Psoas muscle (tissue), 7 donors: ENCODE measurements at regions not wholly inside any gene's neighbourhood (a gene's known extent, or its start where the extent isn't known, plus 50 kb on each side); places are given as distances from the start of the nearest gene placed in this dataset.

Experiments used
- ATAC-seq, 4 donors: fragments of 200-7000 bp; cut with Tn5 transposase; one replicate each; pipeline ENCODE4 v1.9.1; 2020; ENCODE audit warnings: moderate library complexity in 3 of 4, mild to moderate bottlenecking in 2 of 4
- DNase-seq, 2 donors: peaks; one replicate each; pipeline ENCODE4 v3.0.0-alpha.2; 2020
- H3K27ac ChIP-seq: fragments of 200-600 bp; one replicate; pipeline ENCODE4 v1.8.0; 2022
- H3K27me3 ChIP-seq, 3 donors: fragments of 200-600 bp in 1 of 3; one replicate each; pipeline versions ENCODE4 v1.6.1 to v1.8.0; 2013 to 2022; ENCODE audit warnings: low read length in 2 of 3, mild to moderate bottlenecking in 2 of 3, moderate library complexity in 1 of 3; ENCODE audit not compliant: insufficient read depth in 3 of 3
- H3K36me3 ChIP-seq, 2 donors: fragments of 200-600 bp in 1 of 2; one replicate each; pipeline versions ENCODE4 v1.6.1 to v1.8.0; 2013 to 2022; ENCODE audit warnings: low read depth in 1 of 2, mild to moderate bottlenecking in 1 of 2, moderate library complexity in 1 of 2; ENCODE audit not compliant: insufficient read depth in 1 of 2
- H3K4me1 ChIP-seq: fragments of 200-600 bp; one replicate; pipeline ENCODE4 v1.8.0; 2022
- H3K4me3 ChIP-seq: fragments of 200-600 bp; one replicate; pipeline ENCODE4 v1.8.0; 2022; ENCODE audit warnings: mild to moderate bottlenecking
- H3K9me3 ChIP-seq: fragments of 200-600 bp; one replicate; pipeline ENCODE4 v1.8.0; 2022
- CTCF ChIP-seq: fragments of 200-600 bp; IDR thresholded peaks from one replicate; pipeline ENCODE4 v1.8.0; 2022; ENCODE audit warnings: antibody characterized with exemption
- WGBS, 3 donors: extraction: QIAGEN DNeasy Blood & Tissue Kit; methylation state at CpG; one replicate each; pipeline versions ENCODE4 v1.1.6 to v1.1.7; 2013; 5-methylcytosine and 5-hydroxymethylcytosine counted together
- intact Hi-C, 2 donors: fragments of 100-400 bp; cut with DNase I; formaldehyde crosslinking; loops; one replicate each; pipeline versions ENCODE4 v1.11.0 to v1.14.2; 2022
- donor health status: healthy with polysubstance abuse.
- donor health status: DM: no; HTN: no; CAD: no; lungs with moderate emphysema.
- donor health status: Bipolar disorder and iron deficiency.
- donor health status: healthy.
- donor health status: DM: yes; HTN: yes; CAD: no.
- donor health status: DM: no; HTN: no; CAD: no.
- donor health status: DM: yes; HTN: yes; CAD: no.

- H3K4me1 ChIP-seq: no peaks in the 10 kb centered on the region
- no peak for TF ChIP-seq CTCF
- no peaks in the 10 kb centered on the region for H3K36me3 ChIP-seq
- no peak for DNase-seq
- H3K27ac ChIP-seq: no peak overlapping the region
- no peak overlapping the region for H3K4me3 ChIP-seq
- intact Hi-C loops: no loop called here
- ATAC-seq: no peak
- peaks cover 10% of the 10 kb centered on the region for H3K9me3 ChIP-seq
- no peaks in the 10 kb centered on the region for H3K27me3 ChIP-seq
Observed at GRCh38 chr1:222421380-222421779, 126.5 kb downstream of the HHIPL2 start.

GRCh38 chr1:222420633-222421032, 127.3 kb downstream of the HHIPL2 start:
- intact Hi-C loops: no loop called here
- ATAC-seq (no peak), DNase-seq (no peak)
- no peak for TF ChIP-seq CTCF
- WGBS, 3 donors: 90 to 97% (median 92%) methylated on average over 1 of the region's 1 CpG
- no peaks in the 10 kb centered on the region for H3K27me3 ChIP-seq
- H3K4me3 ChIP-seq: no peak overlapping the region
- H3K9me3 ChIP-seq: peaks cover 9% of the 10 kb centered on the region
- no peak overlapping the region for H3K27ac ChIP-seq
- no peaks in the 10 kb centered on the region for H3K36me3 ChIP-seq
- H3K4me1 ChIP-seq: no peaks in the 10 kb centered on the region

- Histone ChIP-seq H3K36me3 (no peaks in the 10 kb centered on the region), H3K9me3 (no peaks in the 10 kb centered on the region), H3K27me3 (no peaks in the 10 kb centered on the region), H3K4me1 (no peaks in the 10 kb centered on the region), H3K4me3 (no peak overlapping the region), H3K27ac (no peak overlapping the region)
- DNase-seq (no peak), ATAC-seq (no peak)
- TF ChIP-seq CTCF: no peak
- intact Hi-C loops: loop anchor here in 1 of 2 donors (10.0 kb wide), 1 partner anchor 224 kb away; no protein-coding TSS in a partner anchor
- 57 to 73% (median 65%) methylated on average over 1 of the region's 1 CpG for WGBS, 3 donors
Observed at GRCh38 chr1:222418654-222419053, 129.2 kb downstream of the HHIPL2 start.

GRCh38 chr1:222417264-222417663, 130.6 kb downstream of the HHIPL2 start:
- DNase-seq: no peak
- intact Hi-C loops: loop anchor here in 1 of 2 donors (10.0 kb wide), 1 partner anchor 222 kb away; no protein-coding TSS in a partner anchor
- Histone ChIP-seq H3K27me3 (no peaks in the 10 kb centered on the region), H3K4me1 (no peaks in the 10 kb centered on the region), H3K27ac (no peak overlapping the region), H3K9me3 (no peaks in the 10 kb centered on the region), H3K4me3 (no peak overlapping the region), H3K36me3 (no peaks in the 10 kb centered on the region)
- TF ChIP-seq CTCF: no peak
- 82 to 90% (median 83%) methylated on average over 4 of the region's 4 CpGs for WGBS, 3 donors
- no peak for ATAC-seq
